A549 (cell line): ENCODE measurements at regions not wholly inside any gene's neighbourhood (a gene's known extent, or its start where the extent isn't known, plus 50 kb on each side); places are given as distances from the start of the nearest gene placed in this dataset.

ENCODE experiments used
- ATAC-seq, 2 experiments: fragments of 200-7000 bp in 1 of 2; fragments of >200 bp in 1 of 2; cut with Nextera tagmentation in 1 of 2; cut with Tn5 transposase in 1 of 2; 3 replicates each; pipeline versions ENCODE4 v1.8.0 to v1.9.1; 2018 to 2020; ENCODE audit warnings: mild to moderate bottlenecking in 1 of 2, moderate library complexity in 1 of 2
- CTCF ChIA-PET: fragments of 300-600 bp; sonication (Branson Sonifier 250); formaldehyde crosslinking; extraction: SDS; loops from one replicate; lab custom pipeline; 2021; ENCODE audit warnings: antibody characterized with exemption, inconsistent platforms; lab: Yijun Ruan, JAX
- POLR2A ChIA-PET: fragments of 350-600 bp; formaldehyde crosslinking; extraction: SDS; loops from one replicate; lab custom pipeline; 2021; ENCODE audit warnings: antibody characterized with exemption, inconsistent platforms; lab: Yijun Ruan, JAX
- DNase-seq, 2 experiments: peaks; one replicate each; pipeline versions ENCODE4 v3.0.0 to v3.0.0-alpha.2; 2011 to 2016; ENCODE audit warnings: low read depth in 1 of 2, low spot score in 1 of 2
- FAIRE-seq: peaks from 2 replicates; lab custom pipeline; 2011; peaks lifted over from hg19 to GRCh38; lab: Jason Lieb, UNC
- H3K27ac ChIP-seq, 2 experiments: fragments of >200 bp; sonication (Bioruptor Twin); formaldehyde crosslinking; 3 replicates each; pipeline ENCODE4 v1.5.1; 2016 to 2017
- H3K4me1 ChIP-seq: fragments of >200 bp; sonication (Bioruptor Twin); formaldehyde crosslinking; 3 replicates; pipeline ENCODE4 v1.6.1; 2016
- H3K4me2 ChIP-seq: fragments of >200 bp; sonication (Bioruptor Twin); formaldehyde crosslinking; 3 replicates; pipeline ENCODE4 v1.6.1; 2016
- H3K4me3 ChIP-seq: fragments of >200 bp; sonication (Bioruptor Twin); formaldehyde crosslinking; 3 replicates; pipeline ENCODE4 v1.5.1; 2016
- H3K9me3 ChIP-seq: fragments of >200 bp; sonication (Bioruptor Twin); formaldehyde crosslinking; 3 replicates; pipeline ENCODE4 v1.6.1; 2016
- CBX2 ChIP-seq: fragments of 200-600 bp; sonication (generic); IDR thresholded peaks from 2 replicates; pipeline ENCODE4 v1.6.1; 2016; ENCODE audit warnings: low read depth, mild to moderate bottlenecking, borderline replicate concordance
- CBX8 ChIP-seq: fragments of 200-600 bp; sonication (generic); IDR thresholded peaks from 2 replicates; pipeline ENCODE4 v1.6.1; 2016
- CHD4 ChIP-seq: fragments of 200-600 bp; sonication (generic); IDR thresholded peaks from 2 replicates; pipeline ENCODE4 v1.6.1; 2016; ENCODE audit warnings: antibody characterized with exemption, mild to moderate bottlenecking, borderline replicate concordance
- EP300 ChIP-seq, 2 experiments: fragments of >200 bp; sonication (Bioruptor Twin); formaldehyde crosslinking; IDR thresholded peaks; 2 replicates in 1 of 2; 3 replicates in 1 of 2; pipeline ENCODE4 v1.6.1; 2016 to 2017
- ESRRA ChIP-seq: fragments of 150-350 bp; IDR thresholded peaks from 2 replicates; pipeline ENCODE4 v1.6.1; 2014; ENCODE audit warnings: mild to moderate bottlenecking, low read length, borderline replicate concordance
- FOXS1 ChIP-seq: fragments of 250-450 bp; sonication (Bioruptor Pico); IDR thresholded peaks from 2 replicates; pipeline ENCODE4 v1.5.0; 2020; ENCODE audit warnings: mild to moderate bottlenecking, moderate library complexity
- GATA3 ChIP-seq: IDR thresholded peaks from 2 replicates; pipeline ENCODE4 v1.6.1; 2012; ENCODE audit warnings: borderline replicate concordance
- HDAC2 ChIP-seq: fragments of 200-600 bp; sonication (generic); IDR thresholded peaks from 2 replicates; pipeline ENCODE4 v1.6.1; 2016
- HEYL ChIP-seq: fragments of 250-450 bp; sonication (Bioruptor Pico); IDR thresholded peaks from 2 replicates; pipeline ENCODE4 v1.8.0; 2021; ENCODE audit warnings: mild to moderate bottlenecking, moderate library complexity
- HOXB5 ChIP-seq: fragments of 250-450 bp; sonication (Bioruptor Pico); IDR thresholded peaks from 2 replicates; pipeline ENCODE4 v1.5.0; 2020; ENCODE audit warnings: mild to moderate bottlenecking, moderate library complexity
- JUNB ChIP-seq: fragments of >200 bp; sonication (Bioruptor Twin); formaldehyde crosslinking; IDR thresholded peaks from 2 replicates; pipeline ENCODE4 v1.6.1; 2016
- KDM1A ChIP-seq: fragments of 200-600 bp; sonication (generic); IDR thresholded peaks from 2 replicates; pipeline ENCODE4 v1.6.1; 2016; ENCODE audit warnings: low read depth, mild to moderate bottlenecking
- KDM5A ChIP-seq: fragments of 200-600 bp; sonication (generic); IDR thresholded peaks from 2 replicates; pipeline ENCODE4 v1.6.1; 2016; ENCODE audit warnings: antibody characterized with exemption, mild to moderate bottlenecking
- MAFK ChIP-seq: fragments of 450-650 bp; IDR thresholded peaks from 2 replicates; pipeline ENCODE4 v1.6.1; 2014; ENCODE audit not compliant: partially characterized antibody
- POLR2A ChIP-seq: IDR thresholded peaks from 2 replicates; pipeline ENCODE4 v1.6.1; 2012; ENCODE audit warnings: mild to moderate bottlenecking, low read length
- RCOR1 ChIP-seq: fragments of 150-350 bp; IDR thresholded peaks from 2 replicates; pipeline ENCODE4 v1.6.1; 2014; ENCODE audit warnings: antibody characterized with exemption, low read length, low read depth
- RFX5 ChIP-seq: fragments of 450-650 bp; IDR thresholded peaks from 2 replicates; pipeline ENCODE4 v1.7.1; 2014; ENCODE audit warnings: antibody characterized with exemption, mild to moderate bottlenecking, moderate library complexity
- TFCP2L1 ChIP-seq: fragments of 250-450 bp; sonication (Bioruptor Pico); IDR thresholded peaks from 2 replicates; pipeline ENCODE4 v1.5.0; 2021; ENCODE audit warnings: mild to moderate bottlenecking
- TP53 ChIP-seq: fragments of 250-450 bp; sonication (Bioruptor Pico); IDR thresholded peaks from 2 replicates; pipeline ENCODE4 v1.5.0; 2021; ENCODE audit warnings: mild to moderate bottlenecking, moderate library complexity
- ZC3H11A ChIP-seq: fragments of 450-650 bp; IDR thresholded peaks from 2 replicates; pipeline ENCODE4 v1.6.1; 2014; ENCODE audit warnings: antibody characterized with exemption, mild to moderate bottlenecking
- ZSCAN20 ChIP-seq: fragments of 250-450 bp; sonication (Bioruptor Pico); IDR thresholded peaks from 2 replicates; pipeline ENCODE4 v1.8.0; 2022; ENCODE audit warnings: mild to moderate bottlenecking, moderate library complexity
- WGBS: methylation state at CpG from one replicate; pipeline ENCODE4 v1.1.6; 2017; ENCODE audit errors: missing lambda C conversion rate; 5-methylcytosine and 5-hydroxymethylcytosine counted together
- TF ChIP-seq, protein P1 (sequence below): IDR thresholded peaks from 2 replicates; pipeline ENCODE4 v1.6.1; 2012
- TF ChIP-seq, protein P2 (sequence below): fragments of 450-650 bp; IDR thresholded peaks from 2 replicates; pipeline ENCODE4 v1.6.1; 2014; ENCODE audit warnings: antibody characterized with exemption
- TF ChIP-seq, protein P3 (sequence below): IDR thresholded peaks from 2 replicates; pipeline ENCODE4 v1.6.1; 2012; ENCODE audit warnings: low read depth, borderline replicate concordance
- TF ChIP-seq, protein P4 (sequence below): fragments of 150-350 bp; IDR thresholded peaks from 2 replicates; pipeline ENCODE4 v1.6.1; 2014; ENCODE audit warnings: low read depth, mild to moderate bottlenecking, low read length
- TF ChIP-seq, protein P5 (sequence below): IDR thresholded peaks from 2 replicates; pipeline ENCODE4 v1.6.1; 2012
- TF ChIP-seq, protein P6 (sequence below): fragments of 250-450 bp; sonication (Bioruptor Pico); IDR thresholded peaks from 2 replicates; pipeline ENCODE4 v1.5.0; 2021; ENCODE audit warnings: mild to moderate bottlenecking, moderate library complexity, borderline replicate concordance
- TF ChIP-seq, protein P7 (sequence below): fragments of >200 bp; sonication (Bioruptor Twin); formaldehyde crosslinking; IDR thresholded peaks from 2 replicates; pipeline ENCODE4 v1.6.1; 2016

DNA sequence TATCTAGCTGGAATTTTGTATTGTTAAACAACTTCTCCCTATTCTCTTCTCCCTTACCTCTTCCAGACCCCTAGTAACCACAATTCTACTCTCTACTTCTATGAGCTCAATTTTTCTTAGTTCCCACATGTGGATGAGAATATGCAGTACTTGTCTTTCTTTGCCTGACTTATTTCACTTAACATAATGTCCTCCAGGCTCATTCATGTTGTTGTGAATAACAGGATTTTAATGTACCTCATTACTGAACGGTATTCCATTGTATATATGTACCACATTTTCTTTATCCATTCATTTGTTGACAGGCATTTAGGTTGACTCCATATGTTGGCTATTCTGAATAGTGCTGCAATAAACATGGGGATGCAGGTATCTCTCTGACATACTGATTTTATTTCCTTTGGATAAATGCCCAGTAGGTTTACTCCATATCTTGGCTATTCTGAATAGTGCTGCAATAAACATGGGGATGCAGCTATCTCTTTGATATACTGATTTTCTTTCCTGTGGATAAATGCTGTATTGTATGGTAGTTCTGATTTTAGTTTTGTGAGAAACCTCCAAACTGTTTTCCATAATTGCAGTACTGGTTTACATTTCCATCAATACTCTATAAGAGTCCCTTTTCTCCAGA is 116.0 kb upstream of the INHBA start:
- ChIA-PET CTCF (no interaction called here), POLR2A (no interaction called here)
- no peak for ATAC-seq

DNA sequence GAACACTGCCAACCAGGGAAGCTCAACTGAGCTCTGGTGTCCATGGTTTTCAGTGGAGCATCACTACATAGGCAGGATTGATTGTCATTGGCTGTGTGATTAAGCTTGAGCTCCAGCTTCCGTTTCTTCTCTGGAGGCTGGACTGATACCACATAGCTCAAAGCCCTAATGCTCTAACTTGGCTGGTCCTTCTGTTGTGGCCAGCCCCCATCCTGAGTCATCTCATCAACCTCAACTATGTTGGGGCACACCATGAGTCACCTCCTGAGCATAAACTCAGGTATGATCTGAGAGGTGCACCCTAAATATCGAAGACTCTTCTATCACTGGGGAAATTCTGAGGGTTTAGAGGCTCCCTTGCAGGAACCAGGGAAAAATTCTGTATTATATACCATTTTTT is 114.5 kb upstream of the INHBA start:
- no peak for DNase-seq
- 5% methylated on average over 2 of the region's 2 CpGs for WGBS
- H3K27ac ChIP-seq, result no peak overlapping the region
- TF ChIP-seq, protein P1, sequence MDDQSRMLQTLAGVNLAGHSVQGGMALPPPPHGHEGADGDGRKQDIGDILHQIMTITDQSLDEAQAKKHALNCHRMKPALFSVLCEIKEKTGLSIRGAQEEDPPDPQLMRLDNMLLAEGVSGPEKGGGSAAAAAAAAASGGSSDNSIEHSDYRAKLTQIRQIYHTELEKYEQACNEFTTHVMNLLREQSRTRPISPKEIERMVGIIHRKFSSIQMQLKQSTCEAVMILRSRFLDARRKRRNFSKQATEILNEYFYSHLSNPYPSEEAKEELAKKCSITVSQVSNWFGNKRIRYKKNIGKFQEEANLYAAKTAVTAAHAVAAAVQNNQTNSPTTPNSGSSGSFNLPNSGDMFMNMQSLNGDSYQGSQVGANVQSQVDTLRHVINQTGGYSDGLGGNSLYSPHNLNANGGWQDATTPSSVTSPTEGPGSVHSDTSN, result no peak
- no peak for TF ChIP-seq FOXS1
- no peak for TF ChIP-seq KDM5A
- no peak for TF ChIP-seq POLR2A
- TF ChIP-seq JUNB, result no peak
- no peak for TF ChIP-seq HEYL (CRISPR knock-in tag)
- TF ChIP-seq GATA3, result no peak
- TF ChIP-seq ZC3H11A, result no peak
- TF ChIP-seq ESRRA, result no peak
- TF ChIP-seq ZSCAN20 (CRISPR knock-in tag), result no peak
- TF ChIP-seq, protein P2, sequence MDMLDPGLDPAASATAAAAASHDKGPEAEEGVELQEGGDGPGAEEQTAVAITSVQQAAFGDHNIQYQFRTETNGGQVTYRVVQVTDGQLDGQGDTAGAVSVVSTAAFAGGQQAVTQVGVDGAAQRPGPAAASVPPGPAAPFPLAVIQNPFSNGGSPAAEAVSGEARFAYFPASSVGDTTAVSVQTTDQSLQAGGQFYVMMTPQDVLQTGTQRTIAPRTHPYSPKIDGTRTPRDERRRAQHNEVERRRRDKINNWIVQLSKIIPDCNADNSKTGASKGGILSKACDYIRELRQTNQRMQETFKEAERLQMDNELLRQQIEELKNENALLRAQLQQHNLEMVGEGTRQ, result no peak
- TF ChIP-seq, all 56 proteins: peak for 0
- ChIA-PET CTCF (no interaction called here), POLR2A (no interaction called here)
- ATAC-seq (no peak), FAIRE-seq (no peak)
- no peaks in the 10 kb centered on the region for H3K9me3 ChIP-seq
- H3K4me3 ChIP-seq, result no peak overlapping the region
- H3K4me1 ChIP-seq, result no peaks in the 10 kb centered on the region
- H3K4me2 ChIP-seq, result no peak overlapping the region

More for the DNA sequence above, 116.0 kb upstream of the INHBA start:
- Histone ChIP-seq H3K4me3 (no peak overlapping the region), H3K4me2 (no peak overlapping the region), H3K27ac (no peak overlapping the region), H3K9me3 (no peaks in the 10 kb centered on the region), H3K4me1 (no peaks in the 10 kb centered on the region)
- TF ChIP-seq TP53 (CRISPR knock-in tag) (no peak), HDAC2 (no peak)
- FAIRE-seq (no peak), DNase-seq (no peak)
- WGBS, result 0% methylated on average over 1 of the region's 1 CpG

DNA sequence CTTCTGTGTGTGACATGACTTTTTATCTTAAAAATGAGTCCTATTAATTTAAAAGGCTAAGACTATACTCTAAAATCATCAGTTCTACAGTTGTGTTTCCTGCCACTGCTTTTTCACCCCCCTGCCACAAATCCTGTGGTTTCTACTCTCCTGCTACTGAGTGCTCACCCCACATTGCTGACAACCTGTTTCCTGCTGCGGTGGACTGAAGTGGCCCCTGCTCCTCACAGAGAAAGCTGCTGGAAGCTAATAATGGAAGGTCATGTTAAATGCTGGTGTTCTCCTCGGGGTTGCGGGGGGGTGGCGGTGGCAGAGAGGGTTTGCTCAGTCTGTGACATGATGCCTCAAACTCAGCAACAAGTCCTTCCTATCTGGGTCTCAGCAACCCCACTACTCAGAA is 113.2 kb upstream of the INHBA start:
- POLR2A ChIA-PET, result no interaction called here
- Histone ChIP-seq H3K27ac (no peak overlapping the region), H3K4me3 (no peak overlapping the region), H3K4me1 (no peaks in the 10 kb centered on the region), H3K9me3 (no peaks in the 10 kb centered on the region), H3K4me2 (no peak overlapping the region)
- WGBS, result 10% methylated on average over 4 of the region's 4 CpGs
- TF ChIP-seq KDM1A, result no peak
- no peak for TF ChIP-seq MAFK
- TF ChIP-seq TFCP2L1 (CRISPR knock-in tag), result no peak
- TF ChIP-seq CHD4, result no peak
- TF ChIP-seq, protein P3, sequence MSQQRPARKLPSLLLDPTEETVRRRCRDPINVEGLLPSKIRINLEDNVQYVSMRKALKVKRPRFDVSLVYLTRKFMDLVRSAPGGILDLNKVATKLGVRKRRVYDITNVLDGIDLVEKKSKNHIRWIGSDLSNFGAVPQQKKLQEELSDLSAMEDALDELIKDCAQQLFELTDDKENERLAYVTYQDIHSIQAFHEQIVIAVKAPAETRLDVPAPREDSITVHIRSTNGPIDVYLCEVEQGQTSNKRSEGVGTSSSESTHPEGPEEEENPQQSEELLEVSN, result no peak
- no peak for TF ChIP-seq ESRRA
- TF ChIP-seq, protein P4, sequence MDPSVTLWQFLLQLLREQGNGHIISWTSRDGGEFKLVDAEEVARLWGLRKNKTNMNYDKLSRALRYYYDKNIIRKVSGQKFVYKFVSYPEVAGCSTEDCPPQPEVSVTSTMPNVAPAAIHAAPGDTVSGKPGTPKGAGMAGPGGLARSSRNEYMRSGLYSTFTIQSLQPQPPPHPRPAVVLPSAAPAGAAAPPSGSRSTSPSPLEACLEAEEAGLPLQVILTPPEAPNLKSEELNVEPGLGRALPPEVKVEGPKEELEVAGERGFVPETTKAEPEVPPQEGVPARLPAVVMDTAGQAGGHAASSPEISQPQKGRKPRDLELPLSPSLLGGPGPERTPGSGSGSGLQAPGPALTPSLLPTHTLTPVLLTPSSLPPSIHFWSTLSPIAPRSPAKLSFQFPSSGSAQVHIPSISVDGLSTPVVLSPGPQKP, result no peak
- TF ChIP-seq, protein P5, sequence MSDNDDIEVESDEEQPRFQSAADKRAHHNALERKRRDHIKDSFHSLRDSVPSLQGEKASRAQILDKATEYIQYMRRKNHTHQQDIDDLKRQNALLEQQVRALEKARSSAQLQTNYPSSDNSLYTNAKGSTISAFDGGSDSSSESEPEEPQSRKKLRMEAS, result no peak
- TF ChIP-seq EP300 (IDR thresholded peaks at IDR 0.05), result no peak
- TF ChIP-seq CBX2, result no peak
- TF ChIP-seq GATA3, result no peak
- TF ChIP-seq RFX5, result no peak
- TF ChIP-seq, protein P6, sequence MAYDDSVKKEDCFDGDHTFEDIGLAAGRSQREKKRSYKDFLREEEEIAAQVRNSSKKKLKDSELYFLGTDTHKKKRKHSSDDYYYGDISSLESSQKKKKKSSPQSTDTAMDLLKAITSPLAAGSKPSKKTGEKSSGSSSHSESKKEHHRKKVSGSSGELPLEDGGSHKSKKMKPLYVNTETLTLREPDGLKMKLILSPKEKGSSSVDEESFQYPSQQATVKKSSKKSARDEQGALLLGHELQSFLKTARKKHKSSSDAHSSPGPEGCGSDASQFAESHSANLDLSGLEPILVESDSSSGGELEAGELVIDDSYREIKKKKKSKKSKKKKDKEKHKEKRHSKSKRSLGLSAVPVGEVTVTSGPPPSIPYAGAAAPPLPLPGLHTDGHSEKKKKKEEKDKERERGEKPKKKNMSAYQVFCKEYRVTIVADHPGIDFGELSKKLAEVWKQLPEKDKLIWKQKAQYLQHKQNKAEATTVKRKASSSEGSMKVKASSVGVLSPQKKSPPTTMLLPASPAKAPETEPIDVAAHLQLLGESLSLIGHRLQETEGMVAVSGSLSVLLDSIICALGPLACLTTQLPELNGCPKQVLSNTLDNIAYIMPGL (CRISPR knock-in tag), result no peak
- no peak for TF ChIP-seq CBX8
- TF ChIP-seq, protein P7, sequence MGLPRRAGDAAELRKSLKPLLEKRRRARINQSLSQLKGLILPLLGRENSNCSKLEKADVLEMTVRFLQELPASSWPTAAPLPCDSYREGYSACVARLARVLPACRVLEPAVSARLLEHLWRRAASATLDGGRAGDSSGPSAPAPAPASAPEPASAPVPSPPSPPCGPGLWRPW, result no peak
- no peak for TF ChIP-seq RCOR1
- TF ChIP-seq HOXB5, result no peak
- TF ChIP-seq FOXS1, result no peak
- FAIRE-seq (no peak), DNase-seq (no peak), ATAC-seq (no peak)
- CTCF ChIA-PET, result interaction anchor here (0.6 kb wide), 1 partner anchor 111 kb away, joined by 4 read pairs; no protein-coding TSS in a partner anchor
